ENCODE measurements at regions not wholly inside any gene's neighbourhood (a gene's known extent, or its start where the extent isn't known, plus 50 kb on each side); places are given as distances from the start of the nearest gene placed in this dataset.

GRCh38 chr1:62998845-62999649 lies 215.1 kb downstream of the ATG4C start:
- TF ChIP-seq POLR2A (IDR thresholded peaks at IDR 0.05; ENCODE audit: low read length) (no peak), GATA1 (IDR thresholded peaks at IDR 0.05; ENCODE audit: low read depth, low read length) (no peak)

Measured in erythroblast (primary cell).